Mesenchymal stem cell (in vitro differentiated cells and primary cell): ENCODE measurements at regions not wholly inside any gene's neighbourhood (a gene's known extent, or its start where the extent isn't known, plus 50 kb on each side); places are given as distances from the start of the nearest gene placed in this dataset.

Experiments
- DNase-seq: peaks from one replicate; pipeline ENCODE4 v3.0.0-alpha.2; 2013
- H2AFZ ChIP-seq: one replicate; pipeline ENCODE4 v1.6.1; 2013; ENCODE audit warnings: low read depth, mild to moderate bottlenecking, control low read depth, inconsistent platforms, low read length, moderate library complexity
- H2AK5ac ChIP-seq: 2 replicates; pipeline ENCODE4 v1.6.1; 2013; ENCODE audit warnings: low read length, moderate library complexity, mild to moderate bottlenecking, inconsistent platforms; ENCODE audit not compliant: severe bottlenecking
- H2BK120ac ChIP-seq: one replicate; pipeline ENCODE4 v1.6.1; 2013; ENCODE audit warnings: low read depth, mild to moderate bottlenecking, inconsistent platforms, low read length, moderate library complexity
- H2BK12ac ChIP-seq, 2 experiments: one replicate each; pipeline ENCODE4 v1.6.1; 2013; ENCODE audit warnings: inconsistent platforms in 2 of 2, low read length in 2 of 2, mild to moderate bottlenecking in 2 of 2, moderate library complexity in 2 of 2, control low read depth in 1 of 2
- H2BK15ac ChIP-seq: one replicate; pipeline ENCODE4 v1.6.1; 2013; ENCODE audit warnings: mild to moderate bottlenecking, low read depth, inconsistent platforms; ENCODE audit not compliant: poor library complexity, severe bottlenecking
- H2BK5ac ChIP-seq: 2 replicates; pipeline ENCODE4 v1.6.1; 2013; ENCODE audit warnings: low read depth, mild to moderate bottlenecking, low read length, control low read depth, inconsistent platforms; ENCODE audit not compliant: poor library complexity, severe bottlenecking
- H3K14ac ChIP-seq, 2 experiments: one replicate each; pipeline ENCODE4 v1.6.1; 2013; ENCODE audit warnings: inconsistent platforms in 2 of 2, low read length in 2 of 2, control low read depth in 1 of 2, mild to moderate bottlenecking in 1 of 2, moderate library complexity in 1 of 2
- H3K18ac ChIP-seq, 2 experiments: one replicate each; pipeline ENCODE4 v1.6.1; 2013; ENCODE audit warnings: inconsistent platforms in 2 of 2, low read length in 2 of 2, control low read depth in 1 of 2, low read depth in 1 of 2, mild to moderate bottlenecking in 1 of 2
- H3K23ac ChIP-seq, 2 experiments: one replicate each; pipeline ENCODE4 v1.6.1; 2013; ENCODE audit warnings: inconsistent platforms in 2 of 2, low read length in 2 of 2, mild to moderate bottlenecking in 2 of 2, moderate library complexity in 2 of 2, control low read depth in 1 of 2
- H3K27ac ChIP-seq: 2 replicates; pipeline ENCODE4 v1.5.1; 2013; ENCODE audit warnings: mild to moderate bottlenecking, moderate library complexity, low read length, control low read depth, inconsistent platforms; ENCODE audit not compliant: poor library complexity, severe bottlenecking
- H3K27me3 ChIP-seq, 2 experiments: 2 replicates each; pipeline versions ENCODE4 v1.6.1 to v1.7.0; 2013; ENCODE audit warnings: low read length in 2 of 2, mild to moderate bottlenecking in 2 of 2, moderate library complexity in 2 of 2, control low read depth in 1 of 2, inconsistent platforms in 1 of 2; ENCODE audit not compliant: control insufficient read depth in 1 of 2, insufficient read depth in 1 of 2
- H3K36me3 ChIP-seq, 2 experiments: 2 replicates each; pipeline versions ENCODE4 v1.6.1 to v1.7.0; 2013; ENCODE audit warnings: low read length in 2 of 2, control low read depth in 1 of 2, inconsistent platforms in 1 of 2, low read depth in 1 of 2, mild to moderate bottlenecking in 1 of 2; ENCODE audit not compliant: insufficient read depth in 2 of 2, control insufficient read depth in 1 of 2
- H3K4ac ChIP-seq, 2 experiments: one replicate each; pipeline ENCODE4 v1.6.1; 2013; ENCODE audit warnings: inconsistent platforms in 2 of 2, low read length in 2 of 2, mild to moderate bottlenecking in 2 of 2, moderate library complexity in 2 of 2, control low read depth in 1 of 2, low read depth in 1 of 2
- H3K4me1 ChIP-seq: 2 replicates; pipeline ENCODE4 v1.6.1; 2013; ENCODE audit warnings: low read depth, low read length, control low read depth; ENCODE audit not compliant: control insufficient read depth, insufficient read depth
- H3K4me2 ChIP-seq: 2 replicates; pipeline ENCODE4 v1.6.1; 2013; ENCODE audit warnings: low read length, mild to moderate bottlenecking, inconsistent platforms; ENCODE audit not compliant: poor library complexity, severe bottlenecking
- H3K4me3 ChIP-seq, 2 experiments: 2 replicates each; pipeline versions ENCODE4 v1.5.1 to v1.7.0; 2013; ENCODE audit warnings: low read length in 2 of 2, mild to moderate bottlenecking in 2 of 2, control low read depth in 1 of 2, low read depth in 1 of 2; ENCODE audit not compliant: insufficient read depth in 1 of 2
- H3K79me1 ChIP-seq: replicated peaks from 2 replicates; pipeline ENCODE4 v1.6.1; 2013; ENCODE audit warnings: mild to moderate bottlenecking, control low read depth, low read length, inconsistent platforms; ENCODE audit not compliant: poor library complexity, severe bottlenecking
- H3K9ac ChIP-seq: 2 replicates; pipeline ENCODE4 v1.7.0; 2013; ENCODE audit warnings: mild to moderate bottlenecking, low read length, moderate library complexity
- H3K9me3 ChIP-seq: 2 replicates; pipeline ENCODE4 v1.7.0; 2013; ENCODE audit warnings: mild to moderate bottlenecking, low read length; ENCODE audit not compliant: control insufficient read depth
- H4K8ac ChIP-seq: one replicate; pipeline ENCODE4 v1.6.1; 2013; ENCODE audit warnings: inconsistent platforms, mild to moderate bottlenecking, low read length, moderate library complexity
- H4K91ac ChIP-seq: one replicate; pipeline ENCODE4 v1.6.1; 2013; ENCODE audit warnings: mild to moderate bottlenecking, low read length, inconsistent platforms
- WGBS: methylation state at CpG from one replicate; pipeline ENCODE4 v1.1.7; 2013; ENCODE audit warnings: mixed read lengths; 5-methylcytosine and 5-hydroxymethylcytosine counted together

DNA sequence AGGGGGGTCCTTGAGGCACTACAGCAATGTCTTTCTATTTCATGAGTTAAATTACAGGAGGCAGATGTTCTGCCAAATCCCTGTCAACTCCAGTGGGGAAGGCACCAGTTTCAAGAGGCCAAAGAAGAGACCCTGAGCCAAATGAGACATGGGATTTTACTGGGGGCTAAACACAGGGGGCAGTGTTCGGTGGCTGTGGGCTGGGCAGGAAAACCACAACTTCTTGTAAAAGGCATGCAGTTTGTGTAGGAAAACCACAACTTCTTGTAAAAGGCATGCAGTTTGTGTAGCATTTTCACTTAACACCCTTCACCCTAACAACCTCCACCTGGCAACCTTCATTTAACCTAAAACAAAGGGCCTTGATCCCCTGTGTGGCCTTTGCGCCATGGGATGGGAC lies 61.0 kb downstream of the POLR2M start:
- no peak for DNase-seq
- H3K79me1 ChIP-seq = no peaks in the 10 kb centered on the region
- no peaks in the 10 kb centered on the region for H3K9me3 ChIP-seq
- H3K4me2 ChIP-seq = no peak overlapping the region
- H2BK120ac ChIP-seq = no peak overlapping the region
- no peak overlapping the region for H3K14ac ChIP-seq
- no peak overlapping the region for H4K91ac ChIP-seq
- whole genome bisulfite sequencing = 80% methylated on average over 2 of the region's 2 CpGs
- no peak overlapping the region for H3K4me3 ChIP-seq
- no peak overlapping the region for H4K8ac ChIP-seq
- no peak overlapping the region for H2BK15ac ChIP-seq
- no peak overlapping the region for H3K9ac ChIP-seq
- H3K18ac ChIP-seq = no peak overlapping the region
- peaks cover 3% of the 10 kb centered on the region for H3K4me1 ChIP-seq
- H3K23ac ChIP-seq = no peak overlapping the region
- H2AFZ ChIP-seq = no peak overlapping the region
- H3K27me3 ChIP-seq = peaks cover 0 to 6% of the 10 kb centered on the region in 2 experiments
- no peak overlapping the region for H2BK5ac ChIP-seq
- no peak overlapping the region for H3K27ac ChIP-seq
- no peak overlapping the region for H3K4ac ChIP-seq
- H2AK5ac ChIP-seq = no peak overlapping the region
- H3K36me3 ChIP-seq = no peaks in the 10 kb centered on the region
- no peak overlapping the region for H2BK12ac ChIP-seq

GRCh38 chr15:57769266-57769665 lies 62.8 kb downstream of the POLR2M start:
- Histone ChIP-seq H2AFZ (peak overlapping the region; percentile 21), H3K4me1 (peaks cover 3% of the 10 kb centered on the region), H3K36me3 (no peaks in the 10 kb centered on the region), H3K9me3 (no peaks in the 10 kb centered on the region), H3K4ac (no peak overlapping the region), H3K27ac (no peak overlapping the region), H3K14ac (no peak overlapping the region), H2BK120ac (no peak overlapping the region), H3K4me3 (no peak overlapping the region), H2BK12ac (peak overlapping the region in 1 of 2 experiments; percentile 19), H3K9ac (peak overlapping the region; percentile 60), H2BK5ac (no peak overlapping the region), H3K18ac (no peak overlapping the region), H4K8ac (peak overlapping the region; percentile 45), H2AK5ac (no peak overlapping the region), H3K79me1 (no peaks in the 10 kb centered on the region), H3K23ac (no peak overlapping the region), H3K4me2 (no peak overlapping the region), H4K91ac (no peak overlapping the region), H2BK15ac (no peak overlapping the region), H3K27me3 (peaks cover 0 to 6% of the 10 kb centered on the region in 2 experiments)
- peak; percentile 38 for DNase-seq
- 47% methylated on average over 12 of the region's 12 CpGs for WGBS

DNA sequence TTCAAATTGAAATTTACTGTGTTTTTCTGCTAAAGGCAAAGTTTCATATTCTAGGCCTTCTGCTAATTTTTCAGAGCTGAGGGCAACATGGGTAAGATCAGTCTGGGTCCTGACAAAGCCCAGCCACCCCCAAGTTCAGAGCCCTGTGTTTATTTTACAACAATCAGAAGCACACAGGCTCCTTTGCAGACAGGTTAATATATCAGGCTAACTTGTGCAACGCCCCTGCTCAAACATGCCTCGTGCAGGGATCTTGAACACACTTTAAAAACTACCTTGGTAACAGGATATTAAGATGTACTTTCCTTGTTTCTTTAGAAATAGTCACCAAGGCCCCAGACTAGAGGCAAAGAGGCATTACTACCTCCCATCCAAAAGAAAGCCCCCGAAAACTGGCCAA lies 64.0 kb downstream of the POLR2M start:
- Histone ChIP-seq H3K4me2 (no peak overlapping the region), H2AK5ac (no peak overlapping the region), H3K14ac (no peak overlapping the region), H3K23ac (no peak overlapping the region), H2BK120ac (no peak overlapping the region), H3K36me3 (no peaks in the 10 kb centered on the region), H3K79me1 (no peaks in the 10 kb centered on the region), H3K9ac (no peak overlapping the region), H3K9me3 (no peaks in the 10 kb centered on the region), H2BK15ac (no peak overlapping the region), H4K8ac (no peak overlapping the region), H4K91ac (no peak overlapping the region), H3K27ac (no peak overlapping the region), H3K4ac (no peak overlapping the region), H2BK5ac (no peak overlapping the region), H3K18ac (no peak overlapping the region), H3K4me1 (peaks cover 3% of the 10 kb centered on the region), H2BK12ac (no peak overlapping the region), H3K4me3 (no peak overlapping the region), H3K27me3 (peaks cover 0 to 6% of the 10 kb centered on the region in 2 experiments), H2AFZ (no peak overlapping the region)
- no peak for DNase-seq
- 47% methylated on average over 3 of the region's 3 CpGs for WGBS

GRCh38 chr15:57772223-57772957 lies 65.9 kb downstream of the POLR2M start:
- no peak overlapping the region for H2BK120ac ChIP-seq
- H3K14ac ChIP-seq = no peak overlapping the region
- no peaks in the 10 kb centered on the region for H3K36me3 ChIP-seq
- no peak overlapping the region for H3K9ac ChIP-seq
- no peaks in the 10 kb centered on the region for H3K9me3 ChIP-seq
- WGBS = 69% methylated on average over 7 of the region's 7 CpGs
- no peak overlapping the region for H4K8ac ChIP-seq
- H2BK15ac ChIP-seq = no peak overlapping the region
- no peak overlapping the region for H3K4me3 ChIP-seq
- H2AFZ ChIP-seq = no peak overlapping the region
- H3K4ac ChIP-seq = no peak overlapping the region
- no peak overlapping the region for H2BK12ac ChIP-seq
- H3K27me3 ChIP-seq = no peaks in the 10 kb centered on the region
- H3K4me1 ChIP-seq = peaks cover 3% of the 10 kb centered on the region
- H3K79me1 ChIP-seq = no peaks in the 10 kb centered on the region
- DNase-seq = peak; percentile 12
- H3K18ac ChIP-seq = no peak overlapping the region
- H2BK5ac ChIP-seq = no peak overlapping the region
- H3K27ac ChIP-seq = no peak overlapping the region
- H3K4me2 ChIP-seq = no peak overlapping the region
- no peak overlapping the region for H4K91ac ChIP-seq
- H2AK5ac ChIP-seq = no peak overlapping the region
- H3K23ac ChIP-seq = no peak overlapping the region
